ENCODE measurements at regions not wholly inside any gene's neighbourhood (a gene's known extent, or its start where the extent isn't known, plus 50 kb on each side); places are given as distances from the start of the nearest gene placed in this dataset.

DNA sequence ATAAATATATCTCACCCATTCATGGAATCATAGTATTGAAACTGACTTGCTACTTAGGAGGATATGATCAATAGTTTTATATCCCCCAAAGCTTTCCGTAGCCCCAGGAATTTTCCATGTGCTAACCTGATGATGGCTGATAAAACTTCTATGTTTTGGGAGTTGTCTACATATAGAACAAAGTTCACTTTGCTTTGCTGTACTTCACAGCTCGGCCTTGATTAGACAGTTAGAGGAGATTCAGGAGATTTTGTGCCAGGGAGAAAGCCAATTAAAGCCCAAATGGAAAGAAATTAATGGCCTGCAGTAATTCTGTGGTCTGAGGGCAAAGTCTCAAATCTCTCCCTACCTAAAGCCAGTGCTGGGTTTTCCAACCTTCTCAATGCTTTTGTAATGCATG, 114.9 kb upstream of the SLC34A2 start:
- Mint-ChIP-seq H3K9me3 (no peaks in the 10 kb centered on the region), H3K4me1 (peaks cover 14% of the 10 kb centered on the region), H3K27ac (no peak overlapping the region), H3K4me3 (no peak overlapping the region), H3K27me3 (peaks cover 57% of the 10 kb centered on the region), H3K36me3 (no peaks in the 10 kb centered on the region)
- no peak for ATAC-seq

GRCh38 chr4:25547343-25547742, 108.3 kb upstream of the SLC34A2 start:
- Mint-ChIP-seq H3K36me3 (no peaks in the 10 kb centered on the region), H3K9me3 (no peaks in the 10 kb centered on the region)

GRCh38 chr4:25549413-25549812, 106.2 kb upstream of the SLC34A2 start:
- H3K27me3 Mint-ChIP-seq = peaks cover 40% of the 10 kb centered on the region
- no peak for ATAC-seq
- no peaks in the 10 kb centered on the region for H3K9me3 Mint-ChIP-seq
- no peak overlapping the region for H3K27ac Mint-ChIP-seq
- H3K4me1 Mint-ChIP-seq = peaks cover 12% of the 10 kb centered on the region
- no peaks in the 10 kb centered on the region for H3K36me3 Mint-ChIP-seq
- no peak overlapping the region for H3K4me3 Mint-ChIP-seq

More at GRCh38 chr4:25547343-25547742, 108.3 kb upstream of the SLC34A2 start:
- Mint-ChIP-seq H3K27me3 (peaks cover 35% of the 10 kb centered on the region), H3K27ac (no peak overlapping the region), H3K4me3 (no peak overlapping the region), H3K4me1 (no peaks in the 10 kb centered on the region)
- no peak for ATAC-seq

GRCh38 chr4:25550376-25551030, 105.1 kb upstream of the SLC34A2 start:
- H3K4me3 Mint-ChIP-seq = no peak overlapping the region
- peaks cover 30% of the 10 kb centered on the region for H3K27me3 Mint-ChIP-seq
- peaks cover 12% of the 10 kb centered on the region for H3K4me1 Mint-ChIP-seq
- ATAC-seq = no peak
- H3K9me3 Mint-ChIP-seq = no peaks in the 10 kb centered on the region
- no peaks in the 10 kb centered on the region for H3K36me3 Mint-ChIP-seq
- no peak overlapping the region for H3K27ac Mint-ChIP-seq

DNA sequence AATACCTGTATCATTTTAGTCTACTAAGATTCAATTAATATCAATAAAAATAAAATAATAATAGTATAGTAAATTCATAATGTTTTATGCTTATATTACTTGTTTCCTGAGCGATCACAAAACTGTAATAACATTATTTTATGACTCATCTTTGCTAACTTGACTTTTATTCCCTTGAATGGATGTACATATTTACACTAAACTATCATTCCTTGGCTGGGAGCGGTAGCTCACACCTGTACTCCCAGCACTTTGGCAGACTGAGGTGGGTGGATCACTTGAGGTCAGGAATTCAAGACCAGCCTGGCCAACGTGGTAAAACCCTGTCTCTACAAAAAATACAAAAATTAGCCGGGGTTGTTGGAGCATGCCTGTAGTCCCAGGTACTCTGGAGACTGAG, 104.0 kb upstream of the SLC34A2 start:
- Mint-ChIP-seq H3K4me1 (peaks cover 12% of the 10 kb centered on the region), H3K36me3 (no peaks in the 10 kb centered on the region), H3K27me3 (peaks cover 19% of the 10 kb centered on the region), H3K9me3 (no peaks in the 10 kb centered on the region), H3K4me3 (no peak overlapping the region), H3K27ac (no peak overlapping the region)
- ATAC-seq = no peak

DNA sequence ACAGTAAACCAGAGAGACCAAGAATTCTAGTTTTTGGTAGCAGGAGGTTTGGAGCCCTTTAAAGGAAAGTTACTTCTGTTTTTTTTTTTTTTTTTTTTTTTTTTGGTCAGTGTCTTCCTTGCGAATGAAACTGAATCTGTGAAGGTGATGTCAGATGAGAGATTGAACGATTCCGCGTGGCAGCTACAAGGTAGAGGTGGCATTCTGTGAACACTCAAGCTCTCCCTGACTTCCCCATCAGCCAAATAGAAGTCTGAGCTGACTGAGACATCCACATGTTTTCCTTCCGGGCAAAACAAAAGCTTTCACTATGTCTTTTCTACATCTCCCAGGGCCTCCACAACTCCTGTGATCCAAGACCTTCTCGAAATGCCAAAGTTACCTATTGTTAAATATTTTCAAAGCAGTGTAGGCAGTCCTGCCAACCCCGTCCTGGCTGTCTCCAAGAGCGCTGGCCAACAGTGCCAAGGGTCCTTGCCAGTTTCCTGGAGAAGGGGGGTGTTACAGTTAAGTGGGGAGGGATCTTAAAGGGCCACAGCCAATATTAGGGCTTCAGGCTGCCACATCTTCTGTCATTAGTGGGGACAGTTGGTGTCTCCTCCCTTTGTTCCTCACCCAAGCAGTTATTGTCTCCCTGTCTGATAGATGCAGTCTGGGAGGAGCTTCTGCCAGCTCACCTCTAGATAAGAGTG, 102.9 kb upstream of the SLC34A2 start:
- Mint-ChIP-seq H3K27ac (peak overlapping the region; percentile 26), H3K4me3 (peak overlapping the region; percentile 3), H3K27me3 (peaks cover 11% of the 10 kb centered on the region), H3K4me1 (peaks cover 12% of the 10 kb centered on the region), H3K9me3 (no peaks in the 10 kb centered on the region), H3K36me3 (no peaks in the 10 kb centered on the region)
- ATAC-seq = peak; percentile 43

GRCh38 chr4:25559508-25559907, 96.1 kb upstream of the SLC34A2 start:
- H3K27ac Mint-ChIP-seq = no peak overlapping the region
- no peak for ATAC-seq
- no peak overlapping the region for H3K4me3 Mint-ChIP-seq
- H3K4me1 Mint-ChIP-seq = no peaks in the 10 kb centered on the region
- H3K36me3 Mint-ChIP-seq = no peaks in the 10 kb centered on the region
- no peaks in the 10 kb centered on the region for H3K9me3 Mint-ChIP-seq
- peaks cover 13% of the 10 kb centered on the region for H3K27me3 Mint-ChIP-seq

DNA sequence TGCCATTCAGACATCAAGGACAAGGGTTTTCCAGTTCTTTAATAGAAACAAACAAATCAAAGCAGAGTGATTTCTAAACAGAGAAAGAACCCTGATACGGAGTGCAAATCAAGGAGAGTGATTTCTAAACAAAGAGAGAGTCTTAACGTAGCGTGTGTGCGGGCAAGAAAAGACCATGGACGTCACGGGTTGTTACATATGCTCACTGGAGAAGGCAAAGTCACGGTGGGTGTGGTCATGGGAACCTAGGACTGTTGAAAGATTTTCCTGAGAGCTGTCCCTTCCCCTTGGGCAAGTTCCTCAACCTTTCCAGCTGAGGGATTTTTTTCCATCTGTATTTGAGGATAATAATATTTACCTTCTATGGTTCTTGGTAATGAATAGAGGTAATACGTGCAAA, 95.0 kb upstream of the SLC34A2 start:
- Mint-ChIP-seq H3K4me3 (no peak overlapping the region), H3K27ac (no peak overlapping the region), H3K27me3 (peaks cover 14% of the 10 kb centered on the region), H3K9me3 (no peaks in the 10 kb centered on the region), H3K4me1 (no peaks in the 10 kb centered on the region), H3K36me3 (no peaks in the 10 kb centered on the region)
- no peak for ATAC-seq

DNA sequence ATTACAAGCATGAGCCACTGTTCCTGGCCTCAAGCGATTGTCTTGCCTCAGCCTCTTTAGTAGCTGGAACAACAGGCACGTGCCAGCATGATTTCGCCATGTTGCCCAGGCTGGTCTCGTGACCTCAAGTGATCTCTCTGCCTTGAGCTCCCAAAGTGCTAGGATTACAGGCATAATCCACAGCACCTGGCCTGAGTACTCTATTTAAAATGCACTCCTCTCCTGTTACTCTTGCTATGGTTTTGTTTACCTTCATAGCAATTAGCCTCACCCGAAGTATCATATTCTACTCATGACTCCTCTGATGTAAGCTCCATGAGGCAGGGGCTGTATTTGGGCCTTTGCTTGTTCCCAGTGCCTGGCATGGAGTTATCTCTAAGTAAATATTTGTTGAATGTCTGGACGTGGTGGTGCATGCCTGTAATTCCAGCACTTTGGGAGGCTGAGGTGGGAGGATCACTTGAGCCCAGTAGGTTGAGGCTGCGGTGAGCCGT, 92.5 kb upstream of the SLC34A2 start:
- peaks cover 14% of the 10 kb centered on the region for H3K27me3 Mint-ChIP-seq
- H3K9me3 Mint-ChIP-seq = no peaks in the 10 kb centered on the region
- no peak overlapping the region for H3K4me3 Mint-ChIP-seq
- ATAC-seq = no peak
- H3K27ac Mint-ChIP-seq = no peak overlapping the region
- no peaks in the 10 kb centered on the region for H3K36me3 Mint-ChIP-seq
- H3K4me1 Mint-ChIP-seq = no peaks in the 10 kb centered on the region

DNA sequence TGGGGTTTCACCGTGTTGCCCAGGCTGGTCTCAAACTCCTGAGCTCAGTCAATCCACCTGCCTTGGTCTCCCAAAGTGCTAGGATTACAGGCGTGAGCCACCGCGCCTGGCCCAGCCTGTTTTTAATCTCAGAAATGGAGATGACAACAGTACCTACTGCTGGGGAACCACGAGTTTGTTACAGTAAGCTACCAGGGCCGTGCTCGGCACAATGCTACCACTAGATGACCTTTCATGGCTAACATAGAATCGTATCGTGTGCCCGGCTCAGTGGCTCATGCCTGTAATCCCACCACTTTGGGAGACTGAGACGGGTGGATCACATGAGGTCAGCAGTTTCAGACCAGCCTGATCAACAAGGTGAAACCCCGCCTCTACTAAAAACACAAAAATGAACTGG, 90.8 kb upstream of the SLC34A2 start:
- H3K27ac Mint-ChIP-seq = no peak overlapping the region
- H3K4me3 Mint-ChIP-seq = no peak overlapping the region
- ATAC-seq = no peak
- H3K36me3 Mint-ChIP-seq = no peaks in the 10 kb centered on the region
- H3K27me3 Mint-ChIP-seq = peaks cover 14% of the 10 kb centered on the region
- no peaks in the 10 kb centered on the region for H3K4me1 Mint-ChIP-seq
- no peaks in the 10 kb centered on the region for H3K9me3 Mint-ChIP-seq

GRCh38 chr4:25567253-25567652, 88.4 kb upstream of the SLC34A2 start:
- Mint-ChIP-seq H3K27ac (no peak overlapping the region), H3K4me3 (no peak overlapping the region), H3K36me3 (no peaks in the 10 kb centered on the region), H3K27me3 (peaks cover 14% of the 10 kb centered on the region), H3K9me3 (no peaks in the 10 kb centered on the region), H3K4me1 (no peaks in the 10 kb centered on the region)
- ATAC-seq = no peak

DNA sequence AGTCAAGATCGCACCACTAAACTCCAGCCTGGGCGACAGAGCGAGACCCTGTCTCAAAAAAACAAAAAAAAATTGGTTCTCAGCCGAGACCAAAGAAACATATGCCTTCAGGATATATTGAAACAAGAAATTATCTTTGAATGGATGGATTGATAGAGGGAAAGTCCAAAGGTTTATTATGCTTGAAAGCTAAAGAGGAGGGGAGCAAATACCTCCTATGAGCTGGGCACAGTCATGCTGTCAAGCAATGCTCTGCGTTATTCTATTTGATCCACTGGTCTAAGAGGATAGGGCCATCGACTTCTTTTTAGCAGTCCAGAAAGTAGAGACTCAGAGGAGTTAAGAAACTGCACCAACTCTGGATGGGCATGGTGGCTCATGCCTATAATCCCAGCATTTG, 85.9 kb upstream of the SLC34A2 start:
- H3K9me3 Mint-ChIP-seq = no peaks in the 10 kb centered on the region
- no peak overlapping the region for H3K4me3 Mint-ChIP-seq

DNA sequence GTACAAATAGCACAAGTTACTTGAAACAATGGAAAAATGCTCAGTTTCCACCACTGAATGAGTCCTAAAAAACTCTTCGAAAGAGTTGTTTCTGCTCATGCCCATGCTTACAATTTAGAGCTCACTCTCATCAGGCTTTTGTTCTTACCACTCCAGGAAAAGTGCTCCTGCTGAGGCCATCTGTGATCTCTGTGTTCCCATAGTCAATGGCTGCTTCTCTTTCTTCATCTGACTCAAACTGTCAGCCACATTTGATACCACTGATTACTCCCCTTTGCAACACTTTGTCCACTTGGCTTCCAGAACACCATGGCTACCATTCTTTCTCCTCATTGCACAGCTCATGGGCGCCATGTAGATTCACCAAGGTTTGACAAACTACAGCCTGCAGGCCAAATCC, 80.0 kb upstream of the SLC34A2 start:
- Mint-ChIP-seq H3K4me1 (no peaks in the 10 kb centered on the region), H3K9me3 (no peaks in the 10 kb centered on the region), H3K27me3 (no peaks in the 10 kb centered on the region), H3K4me3 (no peak overlapping the region), H3K27ac (no peak overlapping the region), H3K36me3 (no peaks in the 10 kb centered on the region)
- no peak for ATAC-seq

More for the DNA sequence above, 85.9 kb upstream of the SLC34A2 start:
- H3K27ac Mint-ChIP-seq = no peak overlapping the region
- H3K36me3 Mint-ChIP-seq = no peaks in the 10 kb centered on the region
- no peaks in the 10 kb centered on the region for H3K4me1 Mint-ChIP-seq
- no peaks in the 10 kb centered on the region for H3K27me3 Mint-ChIP-seq
- no peak for ATAC-seq

- no peaks in the 10 kb centered on the region for H3K9me3 Mint-ChIP-seq
- no peak overlapping the region for H3K4me3 Mint-ChIP-seq
Observed at GRCh38 chr4:25578432-25578831, 77.2 kb upstream of the SLC34A2 start.

DNA sequence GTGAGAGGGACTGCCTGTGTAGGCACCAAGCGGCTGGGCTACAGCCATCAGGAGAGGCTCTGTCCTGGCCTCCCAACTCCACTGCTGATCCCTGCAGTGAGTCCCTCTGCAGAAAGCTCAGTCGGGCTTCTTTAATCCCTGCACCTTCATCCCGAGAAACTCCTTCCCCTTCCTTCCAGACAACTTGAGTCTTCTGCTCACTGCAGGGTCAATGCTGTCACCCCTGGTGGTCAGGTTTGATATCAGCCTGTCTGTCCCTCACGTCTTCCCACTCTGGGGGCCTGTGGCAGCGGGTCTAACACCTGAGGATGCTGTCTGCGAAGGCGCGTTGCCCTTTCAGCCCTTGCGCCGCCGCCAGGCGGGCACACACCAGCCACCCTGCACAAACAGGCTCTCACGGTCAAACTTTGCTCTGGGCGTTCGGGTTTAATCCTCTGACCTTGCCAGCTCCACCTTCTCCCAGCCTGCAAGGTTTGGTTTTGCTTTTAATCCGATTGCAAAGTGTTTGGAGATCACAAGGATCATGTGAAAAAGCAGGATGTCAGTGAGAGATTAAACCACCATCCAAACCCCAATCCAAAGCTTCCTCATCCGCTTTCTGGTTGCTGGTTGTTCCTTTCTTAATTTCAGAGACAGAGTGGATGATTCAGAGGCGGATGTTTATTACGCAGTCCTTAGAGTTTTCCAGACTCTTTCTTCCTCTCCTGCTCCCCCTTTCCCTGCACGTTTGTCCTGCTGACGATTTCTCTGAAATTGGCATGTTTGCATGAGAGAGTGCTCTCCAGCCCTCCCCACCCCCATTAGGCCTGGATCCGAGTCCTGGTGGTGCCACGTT, 74.8 kb upstream of the SLC34A2 start:
- Mint-ChIP-seq H3K4me3 (no peak overlapping the region), H3K4me1 (no peaks in the 10 kb centered on the region), H3K36me3 (no peaks in the 10 kb centered on the region), H3K9me3 (no peaks in the 10 kb centered on the region), H3K27me3 (no peaks in the 10 kb centered on the region), H3K27ac (no peak overlapping the region)
- ATAC-seq = no peak

More at GRCh38 chr4:25578432-25578831, 77.2 kb upstream of the SLC34A2 start:
- H3K4me1 Mint-ChIP-seq = no peaks in the 10 kb centered on the region
- no peak overlapping the region for H3K27ac Mint-ChIP-seq
- H3K36me3 Mint-ChIP-seq = no peaks in the 10 kb centered on the region
- H3K27me3 Mint-ChIP-seq = no peaks in the 10 kb centered on the region
- ATAC-seq = no peak
